ENCODE measurements at regions not wholly inside any gene's neighbourhood (a gene's known extent, or its start where the extent isn't known, plus 50 kb on each side); places are given as distances from the start of the nearest gene placed in this dataset.

GRCh38 chr1:221823561-221823960, 81.7 kb upstream of the DUSP10 start:
- Histone ChIP-seq H3K9me3 (ENCODE audit: low read depth) (no peaks in the 10 kb centered on the region), H3K9ac (no peak overlapping the region), H3K4me3 (no peak overlapping the region), H3K36me3 (ENCODE audit: low read depth) (no peaks in the 10 kb centered on the region), H3K27ac (peak overlapping the region; percentile 24; the same call in 1 of the 2 replicates), H3K4me1 (ENCODE audit: insufficient read depth) (peaks cover 21% of the 10 kb centered on the region), H2AFZ (no peak overlapping the region), H3F3A (ENCODE audit: insufficient read depth) (peaks cover 9% of the 10 kb centered on the region; the same call in 1 of the 2 replicates), H3K79me2 (ENCODE audit: insufficient read depth) (no peaks in the 10 kb centered on the region), H3K27me3 (replicated peaks; ENCODE audit: insufficient read depth) (no peaks in the 10 kb centered on the region), H3K9me2 (ENCODE audit: insufficient read depth) (no peaks in the 10 kb centered on the region), H4K20me1 (ENCODE audit: insufficient read depth) (no peaks in the 10 kb centered on the region), H3K4me2 (ENCODE audit: unreplicated experiment) (peak overlapping the region; percentile 20)
- in situ Hi-C loops (cut with MboI), result no loop called here
- WGBS, 2 experiments (ENCODE audit: low coverage in 1 of 2, low lambda C conversion rate in 2 of 2, missing lambda C conversion rate in 2 of 2), result 54 to 57% methylated on average over 1 of the region's 1 CpG
- TF ChIP-seq EZH2 (IDR thresholded peaks at IDR 0.05; ENCODE audit: insufficient read depth, poor library complexity, severe bottlenecking) (no peak), EZH2phosphoT487 (IDR thresholded peaks at IDR 0.05; ENCODE audit: insufficient read depth, low read depth) (no peak)
- DNase-seq, result no peak

GRCh38 chr1:221823149-221823548, 81.3 kb upstream of the DUSP10 start:
- no peaks in the 10 kb centered on the region for H3K36me3 ChIP-seq (ENCODE audit: low read depth)
- H3K27me3 ChIP-seq (replicated peaks; ENCODE audit: insufficient read depth), result no peaks in the 10 kb centered on the region
- no peaks in the 10 kb centered on the region for H3K79me2 ChIP-seq (ENCODE audit: insufficient read depth)
- H3K4me3 ChIP-seq, result no peak overlapping the region
- no peak overlapping the region for H3K9ac ChIP-seq
- H3K4me2 ChIP-seq (ENCODE audit: unreplicated experiment), result no peak overlapping the region
- peaks cover 21% of the 10 kb centered on the region for H3K4me1 ChIP-seq (ENCODE audit: insufficient read depth)
- H3K9me2 ChIP-seq (ENCODE audit: insufficient read depth), result no peaks in the 10 kb centered on the region
- H4K20me1 ChIP-seq (ENCODE audit: insufficient read depth), result no peaks in the 10 kb centered on the region
- in situ Hi-C loops (cut with MboI), result no loop called here
- no peak overlapping the region for H3K27ac ChIP-seq
- no peak for DNase-seq
- no peaks in the 10 kb centered on the region for H3K9me3 ChIP-seq (ENCODE audit: low read depth)
- 95 to 98% methylated on average over 4 of the region's 4 CpGs for WGBS, 2 experiments (ENCODE audit: low coverage in 1 of 2, low lambda C conversion rate in 2 of 2, missing lambda C conversion rate in 2 of 2)
- H3F3A ChIP-seq (ENCODE audit: insufficient read depth), result peaks cover 9% of the 10 kb centered on the region; the same call in 1 of the 2 replicates
- no peak overlapping the region for H2AFZ ChIP-seq
- TF ChIP-seq EZH2phosphoT487 (IDR thresholded peaks at IDR 0.05; ENCODE audit: insufficient read depth, low read depth) (no peak), EZH2 (IDR thresholded peaks at IDR 0.05; ENCODE audit: insufficient read depth, poor library complexity, severe bottlenecking) (no peak)

GRCh38 chr1:221822591-221822990, 80.7 kb upstream of the DUSP10 start:
- Histone ChIP-seq H3K27ac (no peak overlapping the region), H2AFZ (no peak overlapping the region), H3K4me1 (ENCODE audit: insufficient read depth) (peaks cover 22% of the 10 kb centered on the region), H3K27me3 (replicated peaks; ENCODE audit: insufficient read depth) (no peaks in the 10 kb centered on the region), H3K9me2 (ENCODE audit: insufficient read depth) (no peaks in the 10 kb centered on the region), H3K9me3 (ENCODE audit: low read depth) (no peaks in the 10 kb centered on the region), H3K4me3 (no peak overlapping the region), H3K9ac (no peak overlapping the region), H4K20me1 (ENCODE audit: insufficient read depth) (no peaks in the 10 kb centered on the region), H3K79me2 (ENCODE audit: insufficient read depth) (no peaks in the 10 kb centered on the region), H3K36me3 (ENCODE audit: low read depth) (no peaks in the 10 kb centered on the region), H3F3A (ENCODE audit: insufficient read depth) (peaks cover 12% of the 10 kb centered on the region; the same call in 1 of the 2 replicates), H3K4me2 (ENCODE audit: unreplicated experiment) (no peak overlapping the region)
- in situ Hi-C loops (cut with MboI), result no loop called here
- WGBS, 2 experiments (ENCODE audit: low coverage in 1 of 2, low lambda C conversion rate in 2 of 2, missing lambda C conversion rate in 2 of 2), result 97 to 100% methylated on average over 3 of the region's 3 CpGs
- no peak for DNase-seq
- TF ChIP-seq EZH2phosphoT487 (IDR thresholded peaks at IDR 0.05; ENCODE audit: insufficient read depth, low read depth) (no peak), EZH2 (IDR thresholded peaks at IDR 0.05; ENCODE audit: insufficient read depth, poor library complexity, severe bottlenecking) (no peak)

- WGBS, 2 experiments (ENCODE audit: low coverage in 1 of 2, low lambda C conversion rate in 2 of 2, missing lambda C conversion rate in 2 of 2), result 0 to 2% methylated on average over 3 of the region's 3 CpGs
- no peaks in the 10 kb centered on the region for H3K27me3 ChIP-seq (replicated peaks; ENCODE audit: insufficient read depth)
- no peaks in the 10 kb centered on the region for H3K36me3 ChIP-seq (ENCODE audit: low read depth)
- DNase-seq, result peak; percentile 92
- TF ChIP-seq EZH2 (IDR thresholded peaks at IDR 0.05; ENCODE audit: insufficient read depth, poor library complexity, severe bottlenecking) (no peak), EZH2phosphoT487 (IDR thresholded peaks at IDR 0.05; ENCODE audit: insufficient read depth, low read depth) (no peak)
- H3F3A ChIP-seq (ENCODE audit: insufficient read depth), result peaks cover 19% of the 10 kb centered on the region; the same call in 1 of the 2 replicates
- in situ Hi-C loops (cut with MboI), result no loop called here
- peak overlapping the region; percentile 4; the same call in 1 of the 2 replicates for H3K9ac ChIP-seq
- H4K20me1 ChIP-seq (ENCODE audit: insufficient read depth), result no peaks in the 10 kb centered on the region
- H3K9me3 ChIP-seq (ENCODE audit: low read depth), result no peaks in the 10 kb centered on the region
- no peak overlapping the region for H3K4me3 ChIP-seq
- H3K4me2 ChIP-seq (ENCODE audit: unreplicated experiment), result peak overlapping the region; percentile 19
- H3K79me2 ChIP-seq (ENCODE audit: insufficient read depth), result no peaks in the 10 kb centered on the region
- H3K9me2 ChIP-seq (ENCODE audit: insufficient read depth), result no peaks in the 10 kb centered on the region
- peaks cover 14% of the 10 kb centered on the region for H3K4me1 ChIP-seq (ENCODE audit: insufficient read depth)
- H2AFZ ChIP-seq, result no peak overlapping the region
- peak overlapping the region; percentile 62 for H3K27ac ChIP-seq
Measured at GRCh38 chr1:221816899-221817298, 75.0 kb upstream of the DUSP10 start.

- Histone ChIP-seq H3K36me3 (ENCODE audit: low read depth) (no peaks in the 10 kb centered on the region), H3F3A (ENCODE audit: insufficient read depth) (peaks cover 23% of the 10 kb centered on the region), H3K79me2 (ENCODE audit: insufficient read depth) (no peaks in the 10 kb centered on the region), H3K4me2 (ENCODE audit: unreplicated experiment) (no peak overlapping the region), H3K9me3 (ENCODE audit: low read depth) (no peaks in the 10 kb centered on the region), H3K27ac (no peak overlapping the region), H3K4me1 (ENCODE audit: insufficient read depth) (peaks cover 18% of the 10 kb centered on the region), H3K9me2 (ENCODE audit: insufficient read depth) (no peaks in the 10 kb centered on the region), H3K4me3 (no peak overlapping the region), H3K27me3 (replicated peaks; ENCODE audit: insufficient read depth) (no peaks in the 10 kb centered on the region), H3K9ac (no peak overlapping the region), H2AFZ (no peak overlapping the region), H4K20me1 (ENCODE audit: insufficient read depth) (no peaks in the 10 kb centered on the region)
- no peak for TF ChIP-seq EZH2 (IDR thresholded peaks at IDR 0.05; ENCODE audit: insufficient read depth, poor library complexity, severe bottlenecking)
- TF ChIP-seq EZH2phosphoT487 (IDR thresholded peaks at IDR 0.05; ENCODE audit: insufficient read depth, low read depth), result no peak
- DNase-seq, result no peak
- 97 to 98% methylated on average over 1 of the region's 1 CpG for WGBS, 2 experiments (ENCODE audit: low coverage in 1 of 2, low lambda C conversion rate in 2 of 2, missing lambda C conversion rate in 2 of 2)
- in situ Hi-C loops (cut with MboI), result no loop called here
Measured at GRCh38 chr1:221815660-221816059, 73.8 kb upstream of the DUSP10 start.

Data from GM23248 (cell line).